Neural cell (in vitro differentiated cells): ENCODE measurements at regions not wholly inside any gene's neighbourhood (a gene's known extent, or its start where the extent isn't known, plus 50 kb on each side); places are given as distances from the start of the nearest gene placed in this dataset.

Experiments
- CTCF ChIP-seq: fragments of 450-650 bp; IDR thresholded peaks from 2 replicates; pipeline ENCODE4 v1.5.1; 2014; ENCODE audit warnings: antibody characterized with exemption, mild to moderate bottlenecking, moderate library complexity; ENCODE audit not compliant: poor library complexity, severe bottlenecking
- EP300 ChIP-seq: fragments of 450-650 bp; conservative IDR thresholded peaks from 2 replicates; pipeline ENCODE4 v1.6.1; 2014; ENCODE audit warnings: antibody characterized with exemption, mild to moderate bottlenecking, moderate library complexity; ENCODE audit not compliant: poor library complexity, severe bottlenecking
- EZH2 ChIP-seq: fragments of 200-600, 300-800 bp; shearing (Covaris generic), sonication (generic); IDR thresholded peaks from 2 replicates; pipeline ENCODE4 v1.6.1; 2014; ENCODE audit warnings: antibody characterized with exemption, low read length, borderline replicate concordance, mild to moderate bottlenecking; ENCODE audit not compliant: insufficient read depth, poor library complexity, severe bottlenecking
- POLR2AphosphoS5 ChIP-seq: IDR thresholded peaks from 2 replicates; pipeline ENCODE4 v1.6.1; 2012
- RAD21 ChIP-seq: fragments of 450-650 bp; conservative IDR thresholded peaks from 2 replicates; pipeline ENCODE4 v1.6.1; 2014; ENCODE audit warnings: antibody characterized with exemption, mild to moderate bottlenecking, moderate library complexity
- REST ChIP-seq: IDR thresholded peaks from 2 replicates; pipeline ENCODE4 v1.6.1; 2012; ENCODE audit warnings: borderline replicate concordance
- TAF1 ChIP-seq: IDR thresholded peaks from 2 replicates; pipeline ENCODE4 v1.6.1; 2012; ENCODE audit warnings: low read depth

GRCh38 chr2:83802604-83803003 lies 656.5 kb downstream of the SUCLG1 start:
- TF ChIP-seq CTCF (no peak), REST (no peak), POLR2AphosphoS5 (no peak), RAD21 (no peak), EZH2 (no peak), TAF1 (no peak), EP300 (no peak)
